GM12892 (cell line): ENCODE measurements at regions not wholly inside any gene's neighbourhood (a gene's known extent, or its start where the extent isn't known, plus 50 kb on each side); places are given as distances from the start of the nearest gene placed in this dataset.

Experiments used
- POLR2A ChIP-seq: IDR thresholded peaks from 2 replicates; pipeline ENCODE4 v1.6.1; 2011; ENCODE audit warnings: low read depth, low read length, control low read depth
- POLR2AphosphoS5 ChIP-seq: IDR thresholded peaks from 2 replicates; pipeline ENCODE4 v1.6.1; 2011; ENCODE audit warnings: low read depth, low read length, control low read depth

- TF ChIP-seq POLR2A (no peak), POLR2AphosphoS5 (no peak)
Observed at GRCh38 chr20:33908336-33908735, 85.4 kb upstream of the RALY start.
